Activated CD8-positive, alpha-beta memory T cell treated with anti-CD3 and anti-CD28 coated beads, Interleukin-2, amount 10 ng/mL, durations not matched to agents 7 days and 5 days (primary cell): ENCODE measurements at regions not wholly inside any gene's neighbourhood (a gene's known extent, or its start where the extent isn't known, plus 50 kb on each side); places are given as distances from the start of the nearest gene placed in this dataset.

Experiments
- ATAC-seq: fragments of 150-1000 bp; cut with Tn5 transposase; one replicate; pipeline ENCODE4 v1.10.0; 2021; ENCODE audit warnings: moderate library complexity
- CTCF ChIA-PET: fragments of 350-600 bp; sonication (Branson Sonifier 250); formaldehyde crosslinking; loops from one replicate; lab custom pipeline; 2021; ENCODE audit warnings: antibody characterized with exemption; lab: Charles Lee
- DNase-seq: peaks from one replicate; pipeline ENCODE4 v3.0.0-alpha.2; 2020
- H3K27ac Mint-ChIP-seq: one replicate; pipeline ENCODE4 v1.8.0; 2021; ENCODE audit warnings: mild to moderate bottlenecking, mixed read lengths
- H3K27me3 Mint-ChIP-seq: one replicate; pipeline ENCODE4 v1.8.0; 2021; ENCODE audit warnings: mixed read lengths
- H3K36me3 Mint-ChIP-seq: one replicate; pipeline ENCODE4 v1.8.0; 2021; ENCODE audit warnings: mild to moderate bottlenecking, mixed read lengths
- H3K4me1 Mint-ChIP-seq: one replicate; pipeline ENCODE4 v1.8.0; 2021; ENCODE audit warnings: mixed read lengths
- H3K4me3 Mint-ChIP-seq: one replicate; pipeline ENCODE4 v1.8.0; 2021; ENCODE audit warnings: mild to moderate bottlenecking, moderate library complexity, mixed read lengths
- H3K9me3 Mint-ChIP-seq: one replicate; pipeline ENCODE4 v1.8.0; 2022; ENCODE audit warnings: low read depth, mixed read lengths

DNA sequence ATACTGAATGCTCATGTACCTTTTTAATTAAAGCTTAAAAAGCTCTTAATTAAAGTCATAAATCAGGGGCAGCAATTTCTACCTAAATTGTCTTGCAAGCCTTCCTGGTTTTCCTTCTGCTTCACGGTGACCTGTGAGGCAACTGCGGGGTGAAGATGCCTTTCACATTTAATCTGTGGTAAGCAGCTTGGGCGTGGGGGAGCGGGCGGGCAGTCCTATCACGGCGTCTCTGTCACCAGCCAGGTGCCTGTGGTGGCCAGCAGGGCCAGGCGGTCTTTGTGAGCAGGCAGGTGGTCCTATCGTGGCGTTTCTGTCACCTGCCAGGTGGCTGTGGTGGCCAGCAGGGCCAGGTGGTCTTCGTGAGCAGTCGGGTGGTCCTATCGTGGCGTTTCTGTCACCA is 269.2 kb upstream of the PPP2R2D start:
- Mint-ChIP-seq H3K9me3 (peaks cover under 1% of the 10 kb centered on the region), H3K27ac (no peak overlapping the region), H3K27me3 (no peaks in the 10 kb centered on the region), H3K4me3 (no peak overlapping the region), H3K36me3 (no peaks in the 10 kb centered on the region), H3K4me1 (no peaks in the 10 kb centered on the region)
- CTCF ChIA-PET = no interaction called here
- DNase-seq = no peak
- no peak for ATAC-seq

DNA sequence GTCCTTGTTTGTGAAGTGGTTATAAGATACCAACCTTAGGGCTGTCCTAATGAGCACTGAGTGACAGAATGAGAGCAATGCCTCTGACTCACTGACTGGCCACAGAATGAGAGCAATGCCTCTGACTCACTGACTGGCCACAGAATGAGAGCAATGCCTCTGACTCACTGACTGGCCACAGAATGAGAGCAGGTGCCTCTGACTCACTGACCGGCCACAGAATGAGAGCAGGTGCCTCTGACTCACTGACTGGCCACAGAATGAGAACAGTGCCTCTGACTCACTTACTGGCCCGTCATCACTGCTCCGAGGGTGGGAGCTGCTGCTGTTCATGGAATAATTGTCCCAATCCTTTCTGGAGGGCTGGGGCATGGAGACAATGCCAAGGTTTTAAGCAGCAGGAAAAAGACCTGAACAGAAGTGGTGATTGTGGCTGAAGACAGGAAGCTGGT is 265.2 kb upstream of the PPP2R2D start:
- no peaks in the 10 kb centered on the region for H3K27me3 Mint-ChIP-seq
- no peaks in the 10 kb centered on the region for H3K9me3 Mint-ChIP-seq
- peaks cover under 1% of the 10 kb centered on the region for H3K4me1 Mint-ChIP-seq
- no peak for ATAC-seq
- peak; percentile 25 for DNase-seq
- CTCF ChIA-PET = no interaction called here
- no peak overlapping the region for H3K27ac Mint-ChIP-seq
- H3K4me3 Mint-ChIP-seq = no peak overlapping the region
- H3K36me3 Mint-ChIP-seq = no peaks in the 10 kb centered on the region

GRCh38 chr10:131636116-131636515 is 264.7 kb upstream of the PPP2R2D start:
- no peak overlapping the region for H3K4me3 Mint-ChIP-seq
- H3K9me3 Mint-ChIP-seq = no peaks in the 10 kb centered on the region
- no peaks in the 10 kb centered on the region for H3K36me3 Mint-ChIP-seq
- H3K27ac Mint-ChIP-seq = no peak overlapping the region
- DNase-seq (peak; percentile 35), ATAC-seq (no peak)
- peaks cover 5% of the 10 kb centered on the region for H3K4me1 Mint-ChIP-seq
- CTCF ChIA-PET = no interaction called here
- peaks cover 4% of the 10 kb centered on the region for H3K27me3 Mint-ChIP-seq

- H3K36me3 Mint-ChIP-seq = no peaks in the 10 kb centered on the region
- H3K27ac Mint-ChIP-seq = no peak overlapping the region
- ATAC-seq (no peak), DNase-seq (peak; percentile 33)
- no peaks in the 10 kb centered on the region for H3K9me3 Mint-ChIP-seq
- H3K4me3 Mint-ChIP-seq = no peak overlapping the region
- peaks cover 8% of the 10 kb centered on the region for H3K4me1 Mint-ChIP-seq
- peaks cover 4% of the 10 kb centered on the region for H3K27me3 Mint-ChIP-seq
- CTCF ChIA-PET = no interaction called here
Observed at GRCh38 chr10:131636841-131637724, 263.7 kb upstream of the PPP2R2D start.

GRCh38 chr10:131638049-131638879 is 262.5 kb upstream of the PPP2R2D start:
- no peak for ATAC-seq
- Mint-ChIP-seq H3K27me3 (peaks cover 4% of the 10 kb centered on the region), H3K27ac (no peak overlapping the region), H3K4me1 (peaks cover 8% of the 10 kb centered on the region), H3K4me3 (no peak overlapping the region), H3K9me3 (no peaks in the 10 kb centered on the region), H3K36me3 (no peaks in the 10 kb centered on the region)
- CTCF ChIA-PET = no interaction called here
- DNase-seq = no peak

DNA sequence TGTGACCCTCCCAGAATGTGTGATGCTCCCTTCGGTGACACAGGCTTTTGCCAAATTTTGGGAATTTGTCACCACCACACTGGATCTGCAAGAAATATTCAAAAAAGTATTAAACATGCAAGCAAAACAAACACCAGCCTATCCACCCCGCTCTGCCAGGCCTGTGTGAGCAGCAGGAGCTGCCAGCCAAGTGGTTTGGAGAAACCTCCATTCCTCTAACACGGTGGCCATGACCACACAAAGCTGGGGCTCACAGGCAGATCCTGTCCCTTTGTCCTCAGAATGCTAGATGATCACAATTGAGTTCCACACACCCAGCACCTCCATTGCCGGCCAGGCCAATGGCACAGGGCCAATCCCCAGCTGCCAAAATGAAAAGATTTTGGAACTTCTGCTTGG is 261.9 kb upstream of the PPP2R2D start:
- Mint-ChIP-seq H3K27ac (no peak overlapping the region), H3K9me3 (no peaks in the 10 kb centered on the region), H3K4me3 (no peak overlapping the region), H3K27me3 (peaks cover 4% of the 10 kb centered on the region), H3K36me3 (no peaks in the 10 kb centered on the region), H3K4me1 (peaks cover 8% of the 10 kb centered on the region)
- ATAC-seq (no peak), DNase-seq (no peak)
- CTCF ChIA-PET = no interaction called here

DNA sequence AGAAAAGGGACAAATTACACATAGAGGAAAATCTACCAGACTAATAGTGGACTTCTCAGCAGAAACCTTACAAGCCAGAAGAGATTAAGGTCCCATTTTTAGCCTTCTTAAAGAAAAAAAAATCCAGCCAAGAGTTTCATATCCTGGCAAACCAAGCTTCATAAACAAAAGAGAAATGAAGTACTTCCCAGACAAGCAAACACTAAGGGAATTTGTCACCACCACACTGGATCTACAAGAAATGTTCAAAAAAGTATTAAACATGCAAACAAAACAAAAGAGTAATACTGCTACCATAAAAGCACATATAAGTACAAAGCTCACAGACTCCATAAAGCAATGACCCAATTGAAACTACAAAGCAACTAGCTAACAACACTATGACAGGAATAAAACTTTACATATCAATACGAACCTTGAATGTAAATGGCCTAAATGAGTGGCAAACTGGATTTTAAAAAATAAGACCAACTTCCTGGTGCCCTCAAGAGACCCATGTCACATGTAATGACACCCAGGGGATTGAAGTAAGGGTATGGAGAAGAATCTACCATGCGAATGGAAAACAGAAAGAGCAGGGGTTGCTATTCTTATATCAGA is 260.7 kb upstream of the PPP2R2D start:
- CTCF ChIA-PET = no interaction called here
- Mint-ChIP-seq H3K27ac (no peak overlapping the region), H3K27me3 (peaks cover 4% of the 10 kb centered on the region), H3K9me3 (no peaks in the 10 kb centered on the region), H3K4me1 (peaks cover 8% of the 10 kb centered on the region), H3K36me3 (no peaks in the 10 kb centered on the region), H3K4me3 (no peak overlapping the region)
- DNase-seq (no peak), ATAC-seq (no peak)

GRCh38 chr10:131641231-131641630 is 259.6 kb upstream of the PPP2R2D start:
- H3K9me3 Mint-ChIP-seq = no peaks in the 10 kb centered on the region
- H3K27ac Mint-ChIP-seq = no peak overlapping the region
- H3K4me1 Mint-ChIP-seq = peaks cover 8% of the 10 kb centered on the region
- peak; percentile 48 for DNase-seq
- peak; percentile 36 for ATAC-seq
- no peak overlapping the region for H3K4me3 Mint-ChIP-seq
- peaks cover 4% of the 10 kb centered on the region for H3K27me3 Mint-ChIP-seq
- no peaks in the 10 kb centered on the region for H3K36me3 Mint-ChIP-seq
- CTCF ChIA-PET = no interaction called here

DNA sequence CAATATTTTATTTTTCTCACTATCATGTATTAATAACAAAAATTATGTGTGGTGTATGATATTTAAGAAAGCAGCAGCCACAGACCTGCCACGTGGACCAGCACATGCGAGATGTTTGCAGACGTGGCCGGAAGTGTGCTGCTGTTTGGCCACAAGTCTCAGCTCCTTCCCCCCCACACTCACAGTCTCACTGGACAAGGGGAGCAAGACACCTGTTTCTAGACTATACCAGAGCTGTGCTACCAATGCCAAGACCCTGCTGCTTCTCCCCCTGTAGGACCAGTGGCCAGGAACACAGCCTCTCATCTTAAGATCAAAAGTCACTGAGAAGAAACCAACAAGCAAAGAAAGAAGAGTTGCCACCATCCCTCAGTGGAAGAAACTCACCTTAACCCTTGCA is 258.9 kb upstream of the PPP2R2D start:
- H3K4me1 Mint-ChIP-seq = peaks cover 8% of the 10 kb centered on the region
- H3K27ac Mint-ChIP-seq = no peak overlapping the region

DNA sequence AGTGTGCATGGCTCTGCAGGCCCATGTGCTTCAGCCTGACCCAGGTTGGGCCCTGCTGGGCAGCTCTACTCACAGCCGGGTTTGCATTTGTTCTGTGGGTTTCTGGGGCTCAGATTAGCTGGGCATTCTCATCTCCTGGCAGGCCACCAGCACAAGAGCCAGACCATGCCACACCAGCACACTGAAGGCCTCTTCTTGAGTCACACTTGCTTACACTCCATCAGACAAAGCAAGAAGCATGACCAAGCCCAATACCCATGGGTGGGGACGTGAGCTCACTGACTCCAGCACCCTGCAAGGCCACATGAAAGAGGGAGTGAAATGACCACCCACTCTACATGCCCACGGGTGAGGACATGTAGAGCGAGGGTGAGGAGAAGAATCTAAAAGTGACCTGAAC is 257.8 kb upstream of the PPP2R2D start:
- Mint-ChIP-seq H3K36me3 (no peaks in the 10 kb centered on the region), H3K4me3 (no peak overlapping the region), H3K9me3 (no peaks in the 10 kb centered on the region), H3K27ac (no peak overlapping the region), H3K4me1 (peaks cover 8% of the 10 kb centered on the region), H3K27me3 (peaks cover 4% of the 10 kb centered on the region)
- CTCF ChIA-PET = no interaction called here
- peak; percentile 28 for DNase-seq
- no peak for ATAC-seq

More for the DNA sequence above, 258.9 kb upstream of the PPP2R2D start:
- Mint-ChIP-seq H3K27me3 (peaks cover 4% of the 10 kb centered on the region), H3K36me3 (no peaks in the 10 kb centered on the region), H3K9me3 (no peaks in the 10 kb centered on the region), H3K4me3 (no peak overlapping the region)
- CTCF ChIA-PET = no interaction called here
- no peak for ATAC-seq
- DNase-seq = no peak

GRCh38 chr10:131644289-131644688 is 256.5 kb upstream of the PPP2R2D start:
- CTCF ChIA-PET = no interaction called here
- peaks cover 4% of the 10 kb centered on the region for H3K27me3 Mint-ChIP-seq
- H3K4me1 Mint-ChIP-seq = peaks cover 8% of the 10 kb centered on the region
- H3K9me3 Mint-ChIP-seq = no peaks in the 10 kb centered on the region
- ATAC-seq (no peak), DNase-seq (no peak)
- H3K4me3 Mint-ChIP-seq = no peak overlapping the region
- H3K27ac Mint-ChIP-seq = no peak overlapping the region
- H3K36me3 Mint-ChIP-seq = no peaks in the 10 kb centered on the region

DNA sequence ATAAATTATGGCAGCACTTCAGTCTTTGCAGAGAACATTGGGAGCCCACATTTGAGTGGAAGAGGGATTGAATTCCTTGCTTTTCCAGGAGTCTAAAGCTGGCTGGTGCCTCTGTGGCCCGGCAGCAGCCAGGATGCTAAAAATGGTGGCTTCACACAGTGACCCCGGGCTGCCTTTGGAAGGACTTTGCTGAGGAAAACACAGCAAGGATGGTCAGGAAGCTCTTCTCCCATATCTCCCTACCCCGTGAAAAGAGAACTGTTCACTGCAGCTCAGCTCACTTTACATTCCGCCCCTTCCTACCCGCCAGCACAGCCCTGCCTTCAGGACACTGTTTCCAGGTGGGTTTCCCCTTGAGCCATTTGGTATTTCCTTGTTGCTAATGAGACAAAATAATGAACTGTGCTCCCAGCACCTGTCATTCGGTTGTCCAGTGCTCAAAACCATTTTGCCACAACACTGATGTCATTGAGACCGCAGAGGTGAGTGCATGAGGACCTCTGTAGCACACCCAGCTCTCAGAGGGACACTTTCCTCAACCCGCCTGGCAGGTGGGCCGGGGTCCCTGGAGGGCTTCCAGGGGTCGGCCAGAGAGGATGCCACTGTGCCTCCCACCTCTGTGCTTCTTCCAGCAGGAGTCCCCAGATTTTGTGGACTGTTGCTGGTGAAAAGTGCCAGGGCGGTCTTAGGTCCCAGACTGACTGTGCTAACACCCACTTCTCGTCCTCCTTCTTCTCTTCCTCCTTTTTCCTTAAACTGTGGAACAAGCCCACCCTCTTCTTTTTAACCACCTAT is 255.7 kb upstream of the PPP2R2D start:
- CTCF ChIA-PET = no interaction called here
- no peak for ATAC-seq
- H3K9me3 Mint-ChIP-seq = no peaks in the 10 kb centered on the region
- H3K27me3 Mint-ChIP-seq = peaks cover 4% of the 10 kb centered on the region
- DNase-seq = no peak
- H3K4me1 Mint-ChIP-seq = peaks cover 8% of the 10 kb centered on the region
- H3K4me3 Mint-ChIP-seq = no peak overlapping the region
- no peak overlapping the region for H3K27ac Mint-ChIP-seq
- H3K36me3 Mint-ChIP-seq = no peaks in the 10 kb centered on the region

DNA sequence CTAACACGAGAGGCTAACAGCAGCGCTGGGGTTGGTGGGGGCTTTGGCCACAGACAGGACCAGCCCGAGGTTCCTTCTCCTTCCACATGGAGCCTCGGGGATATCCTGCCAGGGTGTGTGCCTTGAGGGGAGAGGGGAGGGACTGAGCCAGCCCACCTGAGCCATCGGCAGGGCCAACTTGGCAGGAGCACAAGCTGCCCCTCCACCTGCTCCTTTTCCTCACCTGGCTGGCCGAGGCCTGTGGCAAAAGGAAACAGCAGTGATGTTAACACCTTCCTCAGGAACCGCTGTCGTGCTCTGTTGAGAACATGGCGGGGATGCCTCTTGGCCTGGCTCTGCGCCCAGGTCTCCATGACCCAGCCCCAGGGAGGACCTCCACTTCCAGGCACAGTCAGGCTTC is 255.1 kb upstream of the PPP2R2D start:
- DNase-seq (peak; percentile 28), ATAC-seq (no peak)
- Mint-ChIP-seq H3K4me1 (peaks cover 6% of the 10 kb centered on the region), H3K9me3 (no peaks in the 10 kb centered on the region), H3K4me3 (no peak overlapping the region), H3K27me3 (peaks cover 3% of the 10 kb centered on the region), H3K36me3 (no peaks in the 10 kb centered on the region), H3K27ac (no peak overlapping the region)
- CTCF ChIA-PET = no interaction called here
